ENCODE measurements at regions not wholly inside any gene's neighbourhood (a gene's known extent, or its start where the extent isn't known, plus 50 kb on each side); places are given as distances from the start of the nearest gene placed in this dataset.

- ATAC-seq (ENCODE audit: low read depth in 2 of 2) (no peak), DNase-seq (no peak)
- Mint-ChIP-seq H3K4me3 (no peak overlapping the region), H3K27me3 (peaks cover 0 to 22% (median 0%) of the 10 kb centered on the region in 3 donors), H3K27ac (peak overlapping the region in 1 of 6 donors; percentile 30), H3K4me1 (no peaks in the 10 kb centered on the region), H3K36me3 (no peaks in the 10 kb centered on the region), H3K9me3 (peaks cover 3 to 14% (median 6%) of the 10 kb centered on the region in 7 donors)
Measured at GRCh38 chr9:7415836-7416235, 383.7 kb downstream of the DMAC1 start.

- no peak for DNase-seq
- Mint-ChIP-seq H3K36me3 (no peaks in the 10 kb centered on the region), H3K4me1 (no peaks in the 10 kb centered on the region), H3K4me3 (no peak overlapping the region), H3K27ac (no peak overlapping the region), H3K9me3 (peaks cover 0 to 5% (median 0%) of the 10 kb centered on the region in 7 donors), H3K27me3 (peaks cover 0 to 12% (median 0%) of the 10 kb centered on the region in 3 donors)
- no peak for ATAC-seq (ENCODE audit: low read depth in 2 of 2)
Measured at GRCh38 chr9:7408845-7409244, 390.7 kb downstream of the DMAC1 start.

GRCh38 chr9:7407246-7407645 lies 392.3 kb downstream of the DMAC1 start:
- H3K4me3 Mint-ChIP-seq: peak overlapping the region in 1 of 8 donors; percentile 6
- ATAC-seq (ENCODE audit: low read depth in 2 of 2): no peak
- H3K9me3 Mint-ChIP-seq: peaks cover 0 to 3% (median 0%) of the 10 kb centered on the region in 7 donors
- H3K27ac Mint-ChIP-seq: no peak overlapping the region
- H3K36me3 Mint-ChIP-seq: no peaks in the 10 kb centered on the region
- H3K27me3 Mint-ChIP-seq: peaks cover under 1 to 12% (median 9%) of the 10 kb centered on the region in 3 donors
- DNase-seq: no peak
- H3K4me1 Mint-ChIP-seq: no peaks in the 10 kb centered on the region

- no peak for ATAC-seq (ENCODE audit: low read depth in 2 of 2)
- no peak for DNase-seq
- H3K4me3 Mint-ChIP-seq: no peak overlapping the region
- H3K27me3 Mint-ChIP-seq: peaks cover 3 to 14% (median 13%) of the 10 kb centered on the region in 3 donors
- no peaks in the 10 kb centered on the region for H3K9me3 Mint-ChIP-seq
- H3K36me3 Mint-ChIP-seq: no peaks in the 10 kb centered on the region
- no peak overlapping the region for H3K27ac Mint-ChIP-seq
- H3K4me1 Mint-ChIP-seq: no peaks in the 10 kb centered on the region
Measured at GRCh38 chr9:7405924-7406604, 393.5 kb downstream of the DMAC1 start.

- no peaks in the 10 kb centered on the region for H3K36me3 Mint-ChIP-seq
- no peaks in the 10 kb centered on the region for H3K4me1 Mint-ChIP-seq
- no peak for DNase-seq
- H3K9me3 Mint-ChIP-seq: no peaks in the 10 kb centered on the region
- peaks cover 0 to 28% (median 14%) of the 10 kb centered on the region in 3 donors for H3K27me3 Mint-ChIP-seq
- no peak overlapping the region for H3K4me3 Mint-ChIP-seq
- H3K27ac Mint-ChIP-seq: no peak overlapping the region
- no peak for ATAC-seq (ENCODE audit: low read depth in 2 of 2)
Measured at GRCh38 chr9:7403839-7404487, 395.6 kb downstream of the DMAC1 start.

- no peaks in the 10 kb centered on the region for H3K9me3 Mint-ChIP-seq
- H3K36me3 Mint-ChIP-seq: no peaks in the 10 kb centered on the region
- H3K27me3 Mint-ChIP-seq: peaks cover 0 to 28% (median 14%) of the 10 kb centered on the region in 3 donors
- no peaks in the 10 kb centered on the region for H3K4me1 Mint-ChIP-seq
- no peak overlapping the region for H3K27ac Mint-ChIP-seq
- H3K4me3 Mint-ChIP-seq: no peak overlapping the region
- no peak for ATAC-seq (ENCODE audit: low read depth in 2 of 2)
- DNase-seq: no peak
Measured at GRCh38 chr9:7403028-7403389, 396.6 kb downstream of the DMAC1 start.

GRCh38 chr9:7402334-7403027 lies 397.1 kb downstream of the DMAC1 start:
- ATAC-seq (ENCODE audit: low read depth in 2 of 2) (no peak), DNase-seq (no peak)
- no peak overlapping the region for H3K4me3 Mint-ChIP-seq
- H3K9me3 Mint-ChIP-seq: no peaks in the 10 kb centered on the region
- H3K4me1 Mint-ChIP-seq: no peaks in the 10 kb centered on the region
- H3K27ac Mint-ChIP-seq: peak overlapping the region in 1 of 6 donors; percentile 5
- no peaks in the 10 kb centered on the region for H3K36me3 Mint-ChIP-seq
- H3K27me3 Mint-ChIP-seq: peaks cover 0 to 28% (median 14%) of the 10 kb centered on the region in 3 donors

- Mint-ChIP-seq H3K27me3 (peaks cover 0 to 30% (median 14%) of the 10 kb centered on the region in 3 donors), H3K9me3 (no peaks in the 10 kb centered on the region), H3K4me1 (no peaks in the 10 kb centered on the region), H3K4me3 (no peak overlapping the region), H3K36me3 (no peaks in the 10 kb centered on the region), H3K27ac (no peak overlapping the region)
- DNase-seq (no peak), ATAC-seq (ENCODE audit: low read depth in 2 of 2) (no peak)
Measured at GRCh38 chr9:7401116-7401515, 398.5 kb downstream of the DMAC1 start.

- peak overlapping the region in 1 of 6 donors; percentile 12 for H3K27ac Mint-ChIP-seq
- no peak for ATAC-seq (ENCODE audit: low read depth in 2 of 2)
- H3K4me3 Mint-ChIP-seq: no peak overlapping the region
- H3K36me3 Mint-ChIP-seq: no peaks in the 10 kb centered on the region
- H3K4me1 Mint-ChIP-seq: no peaks in the 10 kb centered on the region
- H3K27me3 Mint-ChIP-seq: peaks cover 0 to 9% (median 0%) of the 10 kb centered on the region in 3 donors
- DNase-seq: no peak
- no peaks in the 10 kb centered on the region for H3K9me3 Mint-ChIP-seq
Measured at GRCh38 chr9:7394002-7394774, 405.4 kb downstream of the DMAC1 start.

GRCh38 chr9:7392148-7392547 lies 407.4 kb downstream of the DMAC1 start:
- Mint-ChIP-seq H3K9me3 (no peaks in the 10 kb centered on the region), H3K4me3 (no peak overlapping the region), H3K27me3 (peaks cover 0 to 8% (median 4%) of the 10 kb centered on the region in 3 donors), H3K36me3 (no peaks in the 10 kb centered on the region), H3K4me1 (no peaks in the 10 kb centered on the region), H3K27ac (no peak overlapping the region)
- DNase-seq (no peak), ATAC-seq (ENCODE audit: low read depth in 2 of 2) (no peak)

GRCh38 chr9:7388755-7389154 lies 410.8 kb downstream of the DMAC1 start:
- no peaks in the 10 kb centered on the region for H3K9me3 Mint-ChIP-seq
- no peaks in the 10 kb centered on the region for H3K36me3 Mint-ChIP-seq
- no peak overlapping the region for H3K4me3 Mint-ChIP-seq
- no peak for DNase-seq
- peaks cover 0 to 8% (median 4%) of the 10 kb centered on the region in 3 donors for H3K27me3 Mint-ChIP-seq
- no peaks in the 10 kb centered on the region for H3K4me1 Mint-ChIP-seq
- ATAC-seq (ENCODE audit: low read depth in 2 of 2): no peak
- peak overlapping the region in 1 of 6 donors; percentile 8 for H3K27ac Mint-ChIP-seq

GRCh38 chr9:7387840-7388239 lies 411.7 kb downstream of the DMAC1 start:
- no peak overlapping the region for H3K4me3 Mint-ChIP-seq

GRCh38 chr9:7382304-7382703 lies 417.3 kb downstream of the DMAC1 start:
- Mint-ChIP-seq H3K27ac (no peak overlapping the region), H3K36me3 (no peaks in the 10 kb centered on the region), H3K27me3 (peaks cover 0 to 17% (median 4%) of the 10 kb centered on the region in 3 donors), H3K4me1 (no peaks in the 10 kb centered on the region), H3K4me3 (no peak overlapping the region), H3K9me3 (no peaks in the 10 kb centered on the region)
- no peak for DNase-seq
- ATAC-seq (ENCODE audit: low read depth in 2 of 2): no peak

More at GRCh38 chr9:7387840-7388239, 411.7 kb downstream of the DMAC1 start:
- DNase-seq: no peak
- Mint-ChIP-seq H3K27me3 (peaks cover 0 to 8% (median 4%) of the 10 kb centered on the region in 3 donors), H3K9me3 (no peaks in the 10 kb centered on the region), H3K4me1 (no peaks in the 10 kb centered on the region), H3K36me3 (no peaks in the 10 kb centered on the region), H3K27ac (no peak overlapping the region)
- no peak for ATAC-seq (ENCODE audit: low read depth in 2 of 2)

Data from naive B cell (primary cell).